ENCODE measurements at regions not wholly inside any gene's neighbourhood (a gene's known extent, or its start where the extent isn't known, plus 50 kb on each side); places are given as distances from the start of the nearest gene placed in this dataset.

- DNase-seq: no peak
These were observed 197.8 kb downstream of the TTC8 start for GRCh38 chr14:89022274-89022673.

- DNase-seq: no peak
These were observed 200.2 kb downstream of the TTC8 start for GRCh38 chr14:89024691-89025090.

- no peak for DNase-seq
These were observed 201.2 kb downstream of the TTC8 start for GRCh38 chr14:89025561-89026236.

- DNase-seq: no peak
These were observed 202.8 kb downstream of the TTC8 start for GRCh38 chr14:89027097-89027740.

GRCh38 chr14:89028462-89029134 is 204.1 kb downstream of the TTC8 start:
- no peak for DNase-seq

GRCh38 chr14:89029961-89030694 is 205.7 kb downstream of the TTC8 start:
- no peak for DNase-seq

GRCh38 chr14:89030921-89031320 is 206.5 kb downstream of the TTC8 start:
- no peak for DNase-seq

GRCh38 chr14:89032086-89032649 is 207.7 kb downstream of the TTC8 start:
- no peak for DNase-seq

- DNase-seq: no peak
These were observed 209.3 kb downstream of the TTC8 start for GRCh38 chr14:89033756-89034155.

- no peak for DNase-seq
These were observed 211.9 kb downstream of the TTC8 start for GRCh38 chr14:89036371-89036770.

GRCh38 chr14:89037065-89037464 is 212.6 kb downstream of the TTC8 start:
- DNase-seq: no peak

- DNase-seq: no peak
These were observed 215.6 kb downstream of the TTC8 start for GRCh38 chr14:89040080-89040459.

GRCh38 chr14:89040460-89041256 is 216.2 kb downstream of the TTC8 start:
- peak; percentile 72 for DNase-seq

- DNase-seq: no peak
These were observed 216.8 kb downstream of the TTC8 start for GRCh38 chr14:89041257-89041582.

- no peak for DNase-seq
These were observed 217.6 kb downstream of the TTC8 start for GRCh38 chr14:89042021-89042420.

- DNase-seq: no peak
These were observed 228.9 kb downstream of the TTC8 start for GRCh38 chr14:89053303-89053702.

GRCh38 chr14:89056394-89056793 is 231.9 kb downstream of the TTC8 start:
- no peak for DNase-seq

GRCh38 chr14:89058697-89059096 is 234.2 kb downstream of the TTC8 start:
- DNase-seq: no peak

- DNase-seq: no peak
These were observed 235.7 kb downstream of the TTC8 start for GRCh38 chr14:89060191-89060590.

GRCh38 chr14:89061696-89062095 is 237.2 kb downstream of the TTC8 start:
- DNase-seq: no peak

- DNase-seq: no peak
These were observed 241.4 kb downstream of the TTC8 start for GRCh38 chr14:89065879-89066278.

- no peak for DNase-seq
These were observed 243.0 kb downstream of the TTC8 start for GRCh38 chr14:89067293-89067972.

Data from GDM1 (cell line).